B cell (primary cell): ENCODE measurements at regions not wholly inside any gene's neighbourhood (a gene's known extent, or its start where the extent isn't known, plus 50 kb on each side); places are given as distances from the start of the nearest gene placed in this dataset.

Source experiments
- ATAC-seq: fragments of 200-7000 bp; cut with Tn5 transposase; one replicate; pipeline ENCODE4 v1.10.0; 2021; ENCODE audit warnings: low read depth, mild to moderate bottlenecking, moderate number of reproducible peaks, moderate library complexity
- CTCF ChIA-PET: fragments of 350-600 bp; sonication (Branson Sonifier 250); formaldehyde crosslinking; loops from one replicate; lab custom pipeline; 2021; ENCODE audit warnings: antibody characterized with exemption, inconsistent platforms; lab: Charles Lee
- POLR2A ChIA-PET: fragments of 350-600 bp; sonication (Branson Sonifier 250); formaldehyde crosslinking; loops from one replicate; lab custom pipeline; 2021; ENCODE audit warnings: antibody characterized with exemption; lab: Charles Lee
- DNase-seq: peaks from one replicate; pipeline ENCODE4 v3.0.0; 2013
- H2AFZ ChIP-seq: 2 replicates; pipeline ENCODE4 v1.6.1; 2012; ENCODE audit warnings: mild to moderate bottlenecking, low read depth, low read length; ENCODE audit not compliant: insufficient read depth, poor library complexity, severe bottlenecking
- H3K27ac ChIP-seq, 2 donors: 1 replicate in 1 of 2; 2 replicates in 1 of 2; pipeline ENCODE4 v1.5.1; 2012 to 2013; ENCODE audit warnings: low read length in 2 of 2, mild to moderate bottlenecking in 2 of 2, moderate library complexity in 1 of 2
- H3K27me3 ChIP-seq, 4 experiments: fragments of 200-600 bp in 1 of 4; sonication (generic) in 1 of 4; replicated peaks in 1 of 4; 1 replicate in 2 of 4; 2 replicates in 2 of 4; pipeline versions ENCODE4 v1.6.1 to v1.7.0; 2013 to 2016; ENCODE audit warnings: low read length in 3 of 4, mild to moderate bottlenecking in 2 of 4, mixed read lengths in 1 of 4, moderate library complexity in 1 of 4; ENCODE audit not compliant: insufficient read depth in 4 of 4, control insufficient read depth in 3 of 4; ENCODE audit errors: control extremely low read depth in 1 of 4
- H3K36me3 ChIP-seq, 2 experiments: replicated peaks in 1 of 2; 1 replicate in 1 of 2; 2 replicates in 1 of 2; pipeline versions ENCODE4 v1.6.1 to v1.7.1; 2013; ENCODE audit warnings: low read length in 1 of 2; ENCODE audit not compliant: insufficient read depth in 2 of 2, control insufficient read depth in 1 of 2; ENCODE audit errors: control extremely low read depth in 1 of 2, extremely low read depth in 1 of 2
- H3K4me1 ChIP-seq, 2 donors: fragments of 200-600 bp in 1 of 2; sonication (generic) in 1 of 2; 1 replicate in 1 of 2; 2 replicates in 1 of 2; pipeline versions ENCODE4 v1.5.1 to v1.6.1; 2013 to 2017; ENCODE audit warnings: low read length in 2 of 2; ENCODE audit not compliant: control insufficient read depth in 2 of 2, insufficient read depth in 2 of 2
- H3K4me2 ChIP-seq: replicated peaks from 2 replicates; pipeline ENCODE3; 2012; ENCODE audit warnings: mild to moderate bottlenecking, low read depth, low read length; ENCODE audit not compliant: poor library complexity, severe bottlenecking
- H3K4me3 ChIP-seq, 5 experiments: fragments of 200-600 bp in 1 of 5; sonication (generic) in 1 of 5; 1 replicate in 3 of 5; 2 replicates in 2 of 5; pipeline versions ENCODE4 v1.5.1 to v1.7.0; 2011 to 2016; ENCODE audit warnings: low read length in 4 of 5, mild to moderate bottlenecking in 4 of 5, low read depth in 2 of 5, control low read depth in 1 of 5, moderate library complexity in 1 of 5; ENCODE audit not compliant: insufficient read depth in 1 of 5; ENCODE audit errors: control extremely low read depth in 1 of 5, extremely low read depth in 1 of 5
- H3K79me2 ChIP-seq: fragments of 200-600 bp; sonication (generic); one replicate; pipeline ENCODE4 v1.6.0; 2016; ENCODE audit warnings: low read length; ENCODE audit not compliant: control insufficient read depth, insufficient read depth
- H3K9ac ChIP-seq: fragments of 200-600 bp; sonication (generic); 2 replicates; pipeline ENCODE4 v1.6.1; 2017; ENCODE audit warnings: mild to moderate bottlenecking, low read length, moderate library complexity
- H3K9me3 ChIP-seq, 3 donors: one replicate each; pipeline versions ENCODE4 v1.6.1 to v1.7.1; 2013; ENCODE audit warnings: low read length in 2 of 3; ENCODE audit not compliant: control insufficient read depth in 2 of 3, insufficient read depth in 1 of 3; ENCODE audit errors: control extremely low read depth in 1 of 3
- H4K20me1 ChIP-seq: 2 replicates; pipeline ENCODE4 v1.6.0; 2012; ENCODE audit warnings: mild to moderate bottlenecking, low read length; ENCODE audit not compliant: insufficient read depth, control insufficient read depth, poor library complexity, severe bottlenecking
- H3K27ac Mint-ChIP-seq: one replicate; pipeline ENCODE4 v1.8.0; 2021; ENCODE audit warnings: mixed read lengths
- H3K27me3 Mint-ChIP-seq: one replicate; pipeline ENCODE4 v1.8.0; 2021; ENCODE audit warnings: mixed read lengths
- H3K4me1 Mint-ChIP-seq: one replicate; pipeline ENCODE4 v1.8.0; 2021; ENCODE audit warnings: mixed read lengths
- H3K4me3 Mint-ChIP-seq: one replicate; pipeline ENCODE4 v1.8.0; 2021; ENCODE audit warnings: mixed read lengths
- H3K9me3 Mint-ChIP-seq: one replicate; pipeline ENCODE4 v1.8.0; 2022; ENCODE audit warnings: mixed read lengths; ENCODE audit not compliant: insufficient read depth
- EZH2 ChIP-seq: IDR thresholded peaks from 2 replicates; pipeline ENCODE4 v1.6.1; 2012; ENCODE audit warnings: borderline replicate concordance, low read depth, mild to moderate bottlenecking, moderate library complexity, low read length; ENCODE audit not compliant: insufficient read depth, poor library complexity, severe bottlenecking
- WGBS: methylation state at CpG from one replicate; pipeline ENCODE4 v1.1.5; 2013; ENCODE audit warnings: missing lambda C conversion rate; ENCODE audit not compliant: insufficient coverage; 5-methylcytosine and 5-hydroxymethylcytosine counted together
- intact Hi-C: fragments of 100-400 bp; cut with micrococcal nuclease; formaldehyde crosslinking; loops from one replicate; pipeline ENCODE4 v1.10.0; 2022
- TF ChIP-seq, protein P1 (sequence below): fragments of 200-600 bp; IDR thresholded peaks from one replicate; pipeline ENCODE4 v1.8.0; 2022; ENCODE audit warnings: antibody characterized with exemption, mild to moderate bottlenecking

- intact Hi-C loops, result no loop called here
- Histone ChIP-seq H3K9ac (no peak overlapping the region), H3K4me1 (peaks cover 0 to 12% of the 10 kb centered on the region in 2 donors), H3K27me3 (no peaks in the 10 kb centered on the region), H2AFZ (no peak overlapping the region), H3K27ac (no peak overlapping the region), H3K9me3 (no peaks in the 10 kb centered on the region), H3K79me2 (no peaks in the 10 kb centered on the region), H3K4me2 (no peak overlapping the region), H3K4me3 (no peak overlapping the region), H3K36me3 (no peaks in the 10 kb centered on the region), H4K20me1 (no peaks in the 10 kb centered on the region)
- Mint-ChIP-seq H3K4me3 (no peak overlapping the region), H3K27me3 (no peaks in the 10 kb centered on the region), H3K27ac (no peak overlapping the region), H3K4me1 (peaks cover 14% of the 10 kb centered on the region), H3K9me3 (no peaks in the 10 kb centered on the region)
- ChIA-PET POLR2A (no interaction called here), CTCF (no interaction called here)
- DNase-seq, result no peak
- no peak for ATAC-seq
- TF ChIP-seq, protein P1, sequence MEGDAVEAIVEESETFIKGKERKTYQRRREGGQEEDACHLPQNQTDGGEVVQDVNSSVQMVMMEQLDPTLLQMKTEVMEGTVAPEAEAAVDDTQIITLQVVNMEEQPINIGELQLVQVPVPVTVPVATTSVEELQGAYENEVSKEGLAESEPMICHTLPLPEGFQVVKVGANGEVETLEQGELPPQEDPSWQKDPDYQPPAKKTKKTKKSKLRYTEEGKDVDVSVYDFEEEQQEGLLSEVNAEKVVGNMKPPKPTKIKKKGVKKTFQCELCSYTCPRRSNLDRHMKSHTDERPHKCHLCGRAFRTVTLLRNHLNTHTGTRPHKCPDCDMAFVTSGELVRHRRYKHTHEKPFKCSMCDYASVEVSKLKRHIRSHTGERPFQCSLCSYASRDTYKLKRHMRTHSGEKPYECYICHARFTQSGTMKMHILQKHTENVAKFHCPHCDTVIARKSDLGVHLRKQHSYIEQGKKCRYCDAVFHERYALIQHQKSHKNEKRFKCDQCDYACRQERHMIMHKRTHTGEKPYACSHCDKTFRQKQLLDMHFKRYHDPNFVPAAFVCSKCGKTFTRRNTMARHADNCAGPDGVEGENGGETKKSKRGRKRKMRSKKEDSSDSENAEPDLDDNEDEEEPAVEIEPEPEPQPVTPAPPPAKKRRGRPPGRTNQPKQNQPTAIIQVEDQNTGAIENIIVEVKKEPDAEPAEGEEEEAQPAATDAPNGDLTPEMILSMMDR, result no peak
- no peak for TF ChIP-seq EZH2
These were observed 608.4 kb downstream of the TLE1 start for GRCh38 chr9:81080900-81081299.

GRCh38 chr9:81080185-81080584, 609.2 kb downstream of the TLE1 start:
- Histone ChIP-seq H3K9ac (no peak overlapping the region), H3K4me3 (no peak overlapping the region), H3K79me2 (no peaks in the 10 kb centered on the region), H3K4me2 (no peak overlapping the region), H3K36me3 (no peaks in the 10 kb centered on the region), H3K27me3 (no peaks in the 10 kb centered on the region), H3K27ac (no peak overlapping the region), H4K20me1 (no peaks in the 10 kb centered on the region), H3K4me1 (peaks cover 0 to 12% of the 10 kb centered on the region in 2 donors), H3K9me3 (no peaks in the 10 kb centered on the region), H2AFZ (no peak overlapping the region)
- no peaks in the 10 kb centered on the region for H3K27me3 Mint-ChIP-seq
- POLR2A ChIA-PET, result no interaction called here
- H3K4me1 Mint-ChIP-seq, result peaks cover 14% of the 10 kb centered on the region
- TF ChIP-seq, protein P1, result no peak
- TF ChIP-seq EZH2, result no peak
- WGBS, result no CpG with 5 or more reads among the region's 2 CpGs
- ATAC-seq (no peak), DNase-seq (no peak)
- H3K4me3 Mint-ChIP-seq, result no peak overlapping the region
- H3K9me3 Mint-ChIP-seq, result no peaks in the 10 kb centered on the region
- intact Hi-C loops, result no loop called here
- H3K27ac Mint-ChIP-seq, result no peak overlapping the region
- CTCF ChIA-PET, result no interaction called here
